DMS153 treated with DMSO at 0.1 percent for 48 hours (cell line): ENCODE measurements at regions not wholly inside any gene's neighbourhood (a gene's known extent, or its start where the extent isn't known, plus 50 kb on each side); places are given as distances from the start of the nearest gene placed in this dataset.
"Not testable (repeated sequence)": the region's sequence is repeated elsewhere in the genome, so short reads cannot be mapped to it uniquely, and the experiment has no call there.

ENCODE experiments used
- DNase-seq: peaks from one replicate; lab custom pipeline; 2025; ENCODE audit not compliant: unreplicated experiment; lab: John Stamatoyannopoulos, UW

- no peak for DNase-seq
These were observed 313.9 kb upstream of the GRID2 start for GRCh38 chr4:91989914-91990313.

DNA sequence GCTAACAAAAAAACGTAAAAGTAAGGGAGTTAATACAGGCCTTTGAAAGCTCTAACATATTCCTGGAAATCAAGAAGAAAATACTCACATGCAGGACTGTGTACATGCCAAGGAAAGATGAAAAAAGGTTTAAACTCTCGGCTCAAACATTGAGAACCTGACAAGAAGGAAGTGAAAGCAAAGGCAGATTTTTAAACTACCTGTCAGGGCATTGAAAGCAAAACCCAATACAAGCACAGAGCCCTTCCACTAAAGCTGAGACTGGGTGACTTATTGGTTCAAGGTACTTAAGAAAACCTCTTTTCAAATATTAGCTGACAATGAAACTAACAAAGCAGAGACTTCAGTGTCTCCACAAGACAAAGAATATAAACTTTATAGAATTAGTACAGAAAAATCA, 313.0 kb upstream of the GRID2 start:
- DNase-seq, result no peak

GRCh38 chr4:91997045-91997444, 306.7 kb upstream of the GRID2 start:
- no peak for DNase-seq

DNA sequence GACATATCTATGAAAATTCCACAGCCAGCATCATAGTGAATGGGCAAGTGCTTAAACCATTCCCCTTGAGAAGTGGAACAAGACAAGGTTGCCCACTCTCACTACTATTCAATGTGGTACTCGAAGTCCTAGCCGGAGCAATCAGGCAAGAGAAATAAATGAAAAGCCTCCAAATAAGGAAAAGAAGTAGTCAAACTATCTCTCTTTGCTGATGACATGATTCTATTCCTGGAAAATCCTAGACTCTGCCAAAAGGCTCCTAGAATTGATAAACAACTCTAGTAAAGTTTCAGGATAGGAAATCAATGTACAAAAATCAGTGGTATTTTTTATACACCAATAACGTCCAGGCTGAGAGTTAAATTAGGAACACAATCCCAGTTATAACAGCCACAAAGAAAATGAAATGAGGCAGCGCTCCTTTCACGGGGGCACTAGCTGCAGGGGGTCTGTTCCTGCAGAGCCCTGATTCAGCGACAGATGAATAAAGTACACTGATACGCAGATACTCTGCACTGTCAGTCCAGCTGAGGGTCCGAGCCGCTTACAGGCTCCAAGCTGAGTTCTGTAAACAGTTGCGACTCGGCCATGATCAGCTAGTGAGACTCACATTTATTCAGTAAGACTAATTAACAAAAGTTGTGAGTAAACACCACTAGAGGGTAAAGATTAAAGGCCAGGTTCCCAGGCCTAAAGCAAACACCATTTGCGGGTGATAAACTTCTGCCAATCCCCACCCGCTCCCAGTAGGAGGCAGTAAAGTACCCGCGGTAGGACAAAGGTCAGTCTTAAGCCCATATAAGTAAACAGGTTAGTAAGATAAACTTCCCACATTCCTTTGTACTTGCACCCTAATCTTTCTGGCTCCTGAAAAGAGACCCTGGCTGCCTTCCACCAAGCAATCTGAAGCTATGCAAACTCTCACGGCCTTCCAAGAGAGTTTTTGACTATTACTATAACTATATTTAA, 290.6 kb upstream of the GRID2 start:
- DNase-seq, result no peak

DNA sequence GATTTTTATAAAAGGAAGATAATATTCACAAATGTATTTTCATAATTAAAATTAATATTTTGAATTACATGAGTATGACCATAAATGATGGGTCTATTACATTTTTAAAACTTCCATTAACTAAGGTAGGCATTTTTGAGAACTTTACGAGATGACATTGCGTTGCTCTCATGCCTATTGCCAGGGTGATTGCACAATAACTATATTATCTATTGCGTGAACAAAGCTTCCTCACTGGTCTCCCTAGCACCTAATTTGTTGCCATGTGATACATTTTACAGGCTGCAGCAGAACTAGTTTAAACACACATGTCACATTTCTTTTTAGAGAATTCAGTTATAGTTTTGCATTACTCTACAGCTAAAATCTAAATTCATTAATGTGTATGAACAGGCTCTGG, 289.7 kb upstream of the GRID2 start:
- DNase-seq, result no peak

GRCh38 chr4:92021203-92021602, 282.6 kb upstream of the GRID2 start:
- no peak for DNase-seq

GRCh38 chr4:92021788-92022187, 282.0 kb upstream of the GRID2 start:
- DNase-seq, result no peak

- DNase-seq, result not testable (repeated sequence)
These were observed 274.9 kb upstream of the GRID2 start for GRCh38 chr4:92028830-92029229.

DNA sequence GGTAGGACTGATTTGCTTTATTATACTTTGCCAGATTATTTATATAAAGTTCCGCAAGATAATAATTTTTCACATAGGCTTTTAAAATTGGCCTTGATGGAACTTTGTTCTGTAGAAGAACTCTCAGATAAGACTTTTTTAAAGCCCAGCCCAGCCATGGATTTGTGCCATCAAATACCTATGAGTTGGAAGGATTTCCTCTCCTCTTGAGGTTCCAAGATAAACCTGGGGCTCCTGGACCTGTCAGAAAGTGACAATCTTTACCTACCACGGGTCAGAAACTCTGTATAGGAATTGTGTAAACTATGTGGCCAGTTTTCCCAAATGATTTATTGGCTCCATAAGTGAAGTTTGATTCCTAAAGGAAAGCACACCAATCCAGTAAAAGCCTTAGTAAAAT, 271.9 kb upstream of the GRID2 start:
- DNase-seq, result no peak

GRCh38 chr4:92035666-92036065, 268.1 kb upstream of the GRID2 start:
- no peak for DNase-seq

- DNase-seq, result no peak
These were observed 258.0 kb upstream of the GRID2 start for GRCh38 chr4:92045718-92046117.

DNA sequence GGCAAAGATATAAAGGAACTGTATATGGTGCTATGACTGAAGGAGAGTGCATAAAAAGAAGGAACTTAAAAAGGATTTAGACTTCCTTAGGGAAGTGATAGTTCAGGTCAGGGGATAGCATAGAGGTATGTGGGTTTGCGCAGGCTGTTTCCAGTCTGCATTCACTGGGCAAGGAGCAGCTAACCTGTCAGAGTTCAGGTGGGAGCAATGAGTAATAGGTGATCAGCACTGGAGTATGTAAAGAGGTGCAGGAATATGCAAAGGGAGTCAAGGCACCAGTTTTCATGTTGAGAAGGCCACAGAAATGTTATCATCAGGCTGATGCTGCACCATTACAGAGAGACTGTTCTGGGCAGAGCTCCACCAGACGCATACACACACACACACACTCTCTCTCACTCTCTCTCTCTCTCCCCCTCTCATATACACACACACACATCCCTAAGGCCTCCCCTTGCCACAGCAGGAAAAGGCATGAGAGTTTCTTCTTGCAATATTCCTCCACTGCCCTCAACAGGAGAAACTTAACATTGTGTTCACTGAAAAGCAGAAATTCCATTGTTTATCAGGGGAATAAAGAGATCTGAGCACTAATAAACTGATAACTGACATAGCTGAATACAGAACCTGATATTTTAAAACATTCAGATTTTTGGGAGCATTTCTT, 256.4 kb upstream of the GRID2 start:
- no peak for DNase-seq

DNA sequence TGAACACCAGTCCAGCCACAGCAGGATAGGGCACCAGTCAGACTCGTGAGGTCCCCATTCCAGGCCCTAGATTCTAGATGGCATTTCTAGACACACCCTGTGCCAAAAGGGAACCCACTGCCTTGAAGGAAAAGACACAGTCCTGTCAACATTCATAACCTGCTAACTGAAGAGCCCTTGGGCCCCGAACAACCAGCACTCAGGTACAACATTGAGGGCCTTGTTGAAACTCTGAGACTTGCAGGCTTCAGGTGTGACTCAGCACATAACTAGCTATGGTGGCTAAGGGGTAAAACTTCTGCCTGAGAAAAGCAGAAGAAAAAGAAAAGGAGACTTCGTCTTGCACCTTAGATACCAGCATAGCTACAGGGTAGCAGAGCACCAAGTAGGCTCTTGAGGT, 252.9 kb upstream of the GRID2 start:
- no peak for DNase-seq

GRCh38 chr4:92059615-92060014, 244.2 kb upstream of the GRID2 start:
- no peak for DNase-seq

DNA sequence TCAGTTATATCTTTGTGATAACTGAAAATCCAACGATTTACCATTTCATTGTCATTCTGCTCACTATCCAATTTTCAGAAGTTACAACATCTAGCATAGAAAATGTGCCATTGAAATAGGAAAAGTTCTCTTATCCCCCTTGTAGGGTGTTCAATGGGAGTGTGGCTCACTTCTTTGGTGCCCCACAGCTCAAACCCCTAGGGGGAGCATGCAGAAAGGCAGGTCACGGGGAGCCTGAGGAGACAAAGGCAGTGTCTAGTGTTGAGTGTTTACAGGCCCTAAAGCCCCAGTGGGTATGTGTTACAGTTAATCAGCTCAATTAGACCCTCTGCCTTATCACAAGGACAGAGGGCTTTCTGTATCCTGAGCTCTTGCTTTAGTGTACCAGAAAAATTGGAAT, 243.4 kb upstream of the GRID2 start:
- no peak for DNase-seq

- no peak for DNase-seq
These were observed 239.2 kb upstream of the GRID2 start for GRCh38 chr4:92064574-92064973.

DNA sequence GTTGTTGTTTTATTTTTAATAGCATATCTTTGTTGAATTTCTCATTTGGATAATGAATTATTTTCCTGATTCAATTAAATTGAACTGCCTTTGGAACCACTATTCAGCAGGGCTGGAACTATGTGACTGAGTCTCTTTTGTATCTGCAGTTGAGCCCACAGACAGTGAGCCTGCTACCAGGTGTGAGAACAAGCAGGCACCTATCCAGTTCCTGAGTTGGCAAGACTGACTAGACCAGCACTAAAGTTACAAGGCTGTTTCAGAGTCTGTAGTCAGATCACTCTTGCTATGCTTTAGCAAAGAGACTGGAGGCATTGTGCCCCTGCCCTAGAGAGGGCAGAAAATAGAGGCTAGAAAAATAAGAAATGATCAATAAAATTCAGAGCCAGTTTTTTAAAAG, 237.3 kb upstream of the GRID2 start:
- no peak for DNase-seq

- DNase-seq, result no peak
These were observed 232.2 kb upstream of the GRID2 start for GRCh38 chr4:92071587-92071986.

DNA sequence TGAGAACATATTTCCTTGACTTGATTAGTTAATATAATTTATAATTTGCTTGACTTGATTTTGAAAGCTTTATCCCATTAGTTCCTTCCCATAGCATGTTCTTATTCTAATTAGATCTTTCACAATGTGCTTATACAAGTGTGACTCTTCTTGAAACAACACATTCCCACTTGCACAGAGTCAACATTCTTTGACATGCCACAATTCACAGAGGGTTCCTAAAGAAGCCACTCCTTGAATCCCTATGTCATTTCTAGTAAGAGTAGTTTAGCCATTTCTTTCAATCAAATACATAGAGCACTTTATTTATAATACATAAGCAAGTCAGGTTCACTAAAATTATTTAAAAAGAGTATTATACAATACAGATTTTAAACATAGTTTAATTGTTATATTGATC, 228.9 kb upstream of the GRID2 start:
- no peak for DNase-seq

DNA sequence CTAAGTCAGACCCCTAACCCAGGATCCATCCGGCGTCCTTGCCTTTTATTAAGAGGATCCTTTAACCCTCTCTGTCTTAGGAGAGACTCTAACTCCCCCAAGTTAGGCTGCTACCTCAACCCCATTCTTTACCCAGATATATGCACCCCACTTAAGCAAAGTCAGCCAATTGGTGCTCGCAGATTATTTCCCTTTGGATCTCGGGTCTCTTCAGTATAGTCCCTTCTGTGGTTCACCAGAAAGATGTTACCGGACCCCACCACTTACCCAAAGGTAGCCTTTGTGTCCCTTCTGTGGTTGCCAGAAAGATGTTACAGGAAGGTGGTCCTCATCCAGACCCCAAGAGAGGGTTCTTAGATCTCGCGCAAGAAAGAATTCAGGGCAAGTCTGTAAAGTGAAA, 212.9 kb upstream of the GRID2 start:
- no peak for DNase-seq

GRCh38 chr4:92091335-92091734, 212.4 kb upstream of the GRID2 start:
- no peak for DNase-seq

DNA sequence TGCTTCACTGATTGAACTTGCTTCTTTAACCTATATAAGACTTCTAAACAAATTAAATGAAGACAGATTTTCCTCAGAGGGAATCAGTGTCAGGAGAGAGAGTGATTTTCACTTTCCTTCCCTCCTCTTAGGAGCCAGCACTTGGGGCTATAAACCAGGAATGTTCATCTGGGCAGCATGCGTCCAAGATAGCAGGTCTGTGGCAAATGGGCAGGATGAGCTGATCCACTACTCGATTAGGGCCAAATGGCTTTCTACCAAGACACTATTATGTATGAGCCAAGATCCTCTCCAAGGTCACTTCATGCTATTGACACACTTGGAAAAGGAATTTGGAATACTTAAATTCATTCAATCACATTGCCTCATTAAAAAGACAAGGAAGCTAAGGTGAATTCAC, 203.9 kb upstream of the GRID2 start:
- no peak for DNase-seq
